ENCODE measurements at regions not wholly inside any gene's neighbourhood (a gene's known extent, or its start where the extent isn't known, plus 50 kb on each side); places are given as distances from the start of the nearest gene placed in this dataset.

GRCh38 chr4:34046580-34046979 is 2197.7 kb downstream of the ARAP2 start:
- ChIA-PET POLR2A (no interaction called here), CTCF (ENCODE audit: unreplicated experiment) (no interaction called here)
- BruUV-seq (replicated peaks), result no TSS peak
- Histone ChIP-seq H3K27ac (ENCODE audit: low read depth, low read length, poor library complexity, severe bottlenecking) (no peak overlapping the region), H4K20me1 (ENCODE audit: insufficient read depth, low read length) (no peaks in the 10 kb centered on the region), H3K79me2 (ENCODE audit: insufficient read depth, low read depth, low read length) (no peaks in the 10 kb centered on the region), H3K4me3 (ENCODE audit: low read depth, low read length, poor library complexity, severe bottlenecking) (no peak overlapping the region), H3K4me1 (ENCODE audit: insufficient read depth, low read length, poor library complexity, severe bottlenecking) (no peaks in the 10 kb centered on the region), H3K36me3 (ENCODE audit: insufficient read depth, low read length) (no peaks in the 10 kb centered on the region), H3K4me2 (ENCODE audit: low read length) (no peak overlapping the region), H2AFZ (ENCODE audit: low read length) (no peak overlapping the region), H3K9me3 (ENCODE audit: low read length) (peaks cover 5% of the 10 kb centered on the region; the same call in 1 of the 2 replicates), H3K9me2 (ENCODE audit: insufficient read depth, low read length) (no peaks in the 10 kb centered on the region)
- DNase-seq (ENCODE audit: low spot score), result no peak
- intact Hi-C loops (cut with micrococcal nuclease; ENCODE audit: unreplicated experiment), result no loop called here
- no peak for TF ChIP-seq EZH2phosphoT487 (IDR thresholded peaks at IDR 0.05; ENCODE audit: borderline replicate concordance, low read depth, low read length)
- no peak for TF ChIP-seq CTCF (conservative IDR thresholded peaks at IDR 0.05; ENCODE audit: low read length)

GRCh38 chr4:34047363-34047762 is 2197.0 kb downstream of the ARAP2 start:
- no peak overlapping the region for H3K4me2 ChIP-seq (ENCODE audit: low read length)
- H3K4me3 ChIP-seq (ENCODE audit: low read depth, low read length, poor library complexity, severe bottlenecking), result no peak overlapping the region
- no peaks in the 10 kb centered on the region for H3K4me1 ChIP-seq (ENCODE audit: insufficient read depth, low read length, poor library complexity, severe bottlenecking)
- TF ChIP-seq EZH2phosphoT487 (IDR thresholded peaks at IDR 0.05; ENCODE audit: borderline replicate concordance, low read depth, low read length), result no peak
- intact Hi-C loops (cut with micrococcal nuclease; ENCODE audit: unreplicated experiment), result no loop called here
- H3K9me2 ChIP-seq (ENCODE audit: insufficient read depth, low read length), result no peaks in the 10 kb centered on the region
- H3K9me3 ChIP-seq (ENCODE audit: low read length), result peaks cover 5% of the 10 kb centered on the region; the same call in 1 of the 2 replicates
- no TSS peak for BruUV-seq (replicated peaks)
- H3K79me2 ChIP-seq (ENCODE audit: insufficient read depth, low read depth, low read length), result no peaks in the 10 kb centered on the region
- no peak overlapping the region for H3K27ac ChIP-seq (ENCODE audit: low read depth, low read length, poor library complexity, severe bottlenecking)
- no peaks in the 10 kb centered on the region for H4K20me1 ChIP-seq (ENCODE audit: insufficient read depth, low read length)
- H3K36me3 ChIP-seq (ENCODE audit: insufficient read depth, low read length), result no peaks in the 10 kb centered on the region
- POLR2A ChIA-PET, result no interaction called here
- H2AFZ ChIP-seq (ENCODE audit: low read length), result no peak overlapping the region
- no peak for DNase-seq (ENCODE audit: low spot score)
- CTCF ChIA-PET (ENCODE audit: unreplicated experiment), result no interaction called here

GRCh38 chr4:34066126-34066525 is 2178.2 kb downstream of the ARAP2 start:
- Histone ChIP-seq H3K9me3 (ENCODE audit: low read length) (no peaks in the 10 kb centered on the region), H3K36me3 (ENCODE audit: insufficient read depth, low read length) (no peaks in the 10 kb centered on the region), H2AFZ (ENCODE audit: low read length) (no peak overlapping the region), H3K9me2 (ENCODE audit: insufficient read depth, low read length) (no peaks in the 10 kb centered on the region), H4K20me1 (ENCODE audit: insufficient read depth, low read length) (no peaks in the 10 kb centered on the region), H3K79me2 (ENCODE audit: insufficient read depth, low read depth, low read length) (no peaks in the 10 kb centered on the region), H3K4me3 (ENCODE audit: low read depth, low read length, poor library complexity, severe bottlenecking) (no peak overlapping the region), H3K27ac (ENCODE audit: low read depth, low read length, poor library complexity, severe bottlenecking) (no peak overlapping the region), H3K4me2 (ENCODE audit: low read length) (no peak overlapping the region), H3K4me1 (ENCODE audit: insufficient read depth, low read length, poor library complexity, severe bottlenecking) (no peaks in the 10 kb centered on the region)
- TF ChIP-seq CTCF (conservative IDR thresholded peaks at IDR 0.05; ENCODE audit: low read length), result no peak
- TF ChIP-seq EZH2phosphoT487 (IDR thresholded peaks at IDR 0.05; ENCODE audit: borderline replicate concordance, low read depth, low read length), result no peak
- BruUV-seq (replicated peaks), result no TSS peak
- DNase-seq (ENCODE audit: low spot score), result no peak
- CTCF ChIA-PET (ENCODE audit: unreplicated experiment), result no interaction called here
- POLR2A ChIA-PET, result interaction anchor here (0.6 to 0.7 kb wide), 2 partner anchors 81 to 106 kb away, joined by 3 read pairs; no protein-coding TSS in a partner anchor
- intact Hi-C loops (cut with micrococcal nuclease; ENCODE audit: unreplicated experiment), result no loop called here
